SK-N-MC (cell line): ENCODE measurements at regions not wholly inside any gene's neighbourhood (a gene's known extent, or its start where the extent isn't known, plus 50 kb on each side); places are given as distances from the start of the nearest gene placed in this dataset.
"Not testable (repeated sequence)": the region's sequence is repeated elsewhere in the genome, so short reads cannot be mapped to it uniquely, and the experiment has no call there.

Experiments used
- DNase-seq: peaks from one replicate; pipeline ENCODE4 v3.0.0-alpha.2; 2011; ENCODE audit warnings: low read depth, low spot score
- H3K27ac ChIP-seq: fragments of 200-600 bp; sonication (generic); 2 replicates; pipeline ENCODE4 v1.5.1; 2016; ENCODE audit warnings: mixed run types
- H3K36me3 ChIP-seq: fragments of 200-600 bp; sonication (generic); 2 replicates; pipeline ENCODE4 v1.6.1; 2017; ENCODE audit warnings: antibody characterized with exemption, low read length, mixed read lengths; ENCODE audit not compliant: insufficient read depth
- H3K4me3 ChIP-seq: fragments of 200-600 bp; sonication (generic); 2 replicates; pipeline ENCODE4 v1.5.1; 2016
- H3K9ac ChIP-seq: fragments of 200-600 bp; sonication (generic); 2 replicates; pipeline ENCODE4 v1.8.0; 2017; ENCODE audit warnings: mixed run types, mixed read lengths; ENCODE audit not compliant: insufficient read length
- H3K9me3 ChIP-seq: fragments of 200-600 bp; sonication (generic); 2 replicates; pipeline ENCODE4 v1.6.1; 2017; ENCODE audit warnings: low read depth, mild to moderate bottlenecking, antibody characterized with exemption, low read length, moderate library complexity, mixed read lengths
- EZH2 ChIP-seq: fragments of 200-600 bp; sonication (generic); IDR thresholded peaks from one replicate; pipeline ENCODE4 v1.6.1; 2017; ENCODE audit warnings: antibody characterized with exemption
- FOXP2 ChIP-seq: optimal IDR thresholded peaks from 2 replicates; pipeline ENCODE3; 2011; ENCODE audit warnings: mild to moderate bottlenecking, moderate library complexity; ENCODE audit not compliant: insufficient read depth; ENCODE audit errors: extremely low read length, control extremely low read depth
- POLR2AphosphoS5 ChIP-seq: IDR thresholded peaks from 2 replicates; pipeline ENCODE4 v1.6.1; 2012; ENCODE audit warnings: mild to moderate bottlenecking, low read depth, low read length, borderline replicate concordance

GRCh38 chr1:115153966-115154557 is 64.8 kb upstream of the TSPAN2 start:
- Histone ChIP-seq H3K4me3 (no peak overlapping the region), H3K9ac (no peak overlapping the region), H3K27ac (no peak overlapping the region), H3K9me3 (no peaks in the 10 kb centered on the region), H3K36me3 (no peaks in the 10 kb centered on the region)
- DNase-seq, result no peak
- TF ChIP-seq FOXP2 (no peak), POLR2AphosphoS5 (no peak), EZH2 (no peak)

GRCh38 chr1:115147928-115148327 is 58.6 kb upstream of the TSPAN2 start:
- not testable (repeated sequence) for H3K27ac ChIP-seq, H3K36me3 ChIP-seq, H3K9ac ChIP-seq, H3K9me3 ChIP-seq, DNase-seq, H3K4me3 ChIP-seq

GRCh38 chr1:115145226-115145625 is 55.9 kb upstream of the TSPAN2 start:
- no peak overlapping the region for H3K27ac ChIP-seq
- no peaks in the 10 kb centered on the region for H3K9me3 ChIP-seq
- H3K9ac ChIP-seq, result no peak overlapping the region
- no peak for TF ChIP-seq FOXP2
- no peak for TF ChIP-seq EZH2
- no peak for TF ChIP-seq POLR2AphosphoS5
- H3K36me3 ChIP-seq, result no peaks in the 10 kb centered on the region
- no peak overlapping the region for H3K4me3 ChIP-seq
- DNase-seq, result no peak

GRCh38 chr1:115144176-115144575 is 54.9 kb upstream of the TSPAN2 start:
- DNase-seq, result no peak
- Histone ChIP-seq H3K9me3 (no peaks in the 10 kb centered on the region), H3K4me3 (no peak overlapping the region), H3K27ac (no peak overlapping the region), H3K36me3 (no peaks in the 10 kb centered on the region), H3K9ac (no peak overlapping the region)
- TF ChIP-seq EZH2 (no peak), FOXP2 (no peak), POLR2AphosphoS5 (no peak)

- Histone ChIP-seq H3K9ac (no peak overlapping the region), H3K36me3 (no peaks in the 10 kb centered on the region), H3K27ac (no peak overlapping the region), H3K4me3 (no peak overlapping the region), H3K9me3 (no peaks in the 10 kb centered on the region)
- no peak for DNase-seq
- TF ChIP-seq FOXP2 (no peak), EZH2 (no peak), POLR2AphosphoS5 (no peak)
These were observed 53.3 kb upstream of the TSPAN2 start for GRCh38 chr1:115142616-115143015.

GRCh38 chr1:115141145-115141454 is 51.8 kb upstream of the TSPAN2 start:
- TF ChIP-seq FOXP2, result no peak
- no peak for TF ChIP-seq POLR2AphosphoS5
- no peak for TF ChIP-seq EZH2
- Histone ChIP-seq H3K36me3 (no peaks in the 10 kb centered on the region), H3K27ac (no peak overlapping the region), H3K9ac (no peak overlapping the region), H3K4me3 (no peak overlapping the region), H3K9me3 (no peaks in the 10 kb centered on the region)
- DNase-seq, result no peak

- no peak overlapping the region for H3K27ac ChIP-seq
- DNase-seq, result no peak
- H3K36me3 ChIP-seq, result no peaks in the 10 kb centered on the region
- H3K4me3 ChIP-seq, result no peak overlapping the region
- H3K9me3 ChIP-seq, result no peaks in the 10 kb centered on the region
- no peak for TF ChIP-seq EZH2
- no peak for TF ChIP-seq FOXP2
- no peak for TF ChIP-seq POLR2AphosphoS5
- no peak overlapping the region for H3K9ac ChIP-seq
These were observed 51.3 kb upstream of the TSPAN2 start for GRCh38 chr1:115140442-115141144.

- no peaks in the 10 kb centered on the region for H3K9me3 ChIP-seq
- no peak for DNase-seq
- H3K9ac ChIP-seq, result no peak overlapping the region
- no peak for TF ChIP-seq POLR2AphosphoS5
- TF ChIP-seq EZH2, result no peak
- TF ChIP-seq FOXP2, result no peak
- 0 out of 2 replicates have a peak overlapping the region, but pooled peaks have one; percentile 21 for H3K4me3 ChIP-seq
- no peak overlapping the region for H3K27ac ChIP-seq
- no peaks in the 10 kb centered on the region for H3K36me3 ChIP-seq
These were observed 50.1 kb upstream of the TSPAN2 start for GRCh38 chr1:115139381-115139780.
